SKM-1 (cell line): ENCODE measurements at regions not wholly inside any gene's neighbourhood (a gene's known extent, or its start where the extent isn't known, plus 50 kb on each side); places are given as distances from the start of the nearest gene placed in this dataset.
"Not testable (repeated sequence)": the region's sequence is repeated elsewhere in the genome, so short reads cannot be mapped to it uniquely, and the experiment has no call there.

Experiments
- DNase-seq: peaks from one replicate; lab custom pipeline; 2025; ENCODE audit not compliant: unreplicated experiment; lab: John Stamatoyannopoulos, UW

GRCh38 chr1:206311611-206312273, 108.4 kb downstream of the SRGAP2 start:
- DNase-seq: not testable (repeated sequence)

- DNase-seq: not testable (repeated sequence)
These were observed 108.9 kb downstream of the SRGAP2 start for GRCh38 chr1:206312274-206312665.

- not testable (repeated sequence) for DNase-seq
These were observed 111.8 kb downstream of the SRGAP2 start for GRCh38 chr1:206314951-206315636.

GRCh38 chr1:206316901-206317300, 113.6 kb downstream of the SRGAP2 start:
- not testable (repeated sequence) for DNase-seq

- DNase-seq: not testable (repeated sequence)
These were observed 114.7 kb downstream of the SRGAP2 start for GRCh38 chr1:206317878-206318514.

GRCh38 chr1:206320227-206320626, 116.9 kb downstream of the SRGAP2 start:
- not testable (repeated sequence) for DNase-seq

GRCh38 chr1:206326159-206326939, 123.0 kb downstream of the SRGAP2 start:
- DNase-seq: not testable (repeated sequence)

GRCh38 chr1:206331597-206331996, 128.3 kb downstream of the SRGAP2 start:
- not testable (repeated sequence) for DNase-seq

- not testable (repeated sequence) for DNase-seq
These were observed 130.0 kb downstream of the SRGAP2 start for GRCh38 chr1:206333316-206333715.

GRCh38 chr1:206333897-206334296, 130.6 kb downstream of the SRGAP2 start:
- DNase-seq: not testable (repeated sequence)

GRCh38 chr1:206334481-206334880, 131.1 kb downstream of the SRGAP2 start:
- not testable (repeated sequence) for DNase-seq

GRCh38 chr1:206335162-206335561, 131.8 kb downstream of the SRGAP2 start:
- DNase-seq: not testable (repeated sequence)

GRCh38 chr1:206335875-206336846, 132.8 kb downstream of the SRGAP2 start:
- DNase-seq: not testable (repeated sequence)

- not testable (repeated sequence) for DNase-seq
These were observed 133.3 kb upstream of the IKBKE start for GRCh38 chr1:206337024-206337423.

GRCh38 chr1:206350493-206351275, 119.6 kb upstream of the IKBKE start:
- DNase-seq: not testable (repeated sequence)

- DNase-seq: not testable (repeated sequence)
These were observed 118.8 kb upstream of the IKBKE start for GRCh38 chr1:206351276-206352052.

- not testable (repeated sequence) for DNase-seq
These were observed 114.0 kb upstream of the IKBKE start for GRCh38 chr1:206356310-206356709.

- not testable (repeated sequence) for DNase-seq
These were observed 112.3 kb upstream of the IKBKE start for GRCh38 chr1:206357962-206358361.
